ENCODE measurements at regions not wholly inside any gene's neighbourhood (a gene's known extent, or its start where the extent isn't known, plus 50 kb on each side); places are given as distances from the start of the nearest gene placed in this dataset.

DNA sequence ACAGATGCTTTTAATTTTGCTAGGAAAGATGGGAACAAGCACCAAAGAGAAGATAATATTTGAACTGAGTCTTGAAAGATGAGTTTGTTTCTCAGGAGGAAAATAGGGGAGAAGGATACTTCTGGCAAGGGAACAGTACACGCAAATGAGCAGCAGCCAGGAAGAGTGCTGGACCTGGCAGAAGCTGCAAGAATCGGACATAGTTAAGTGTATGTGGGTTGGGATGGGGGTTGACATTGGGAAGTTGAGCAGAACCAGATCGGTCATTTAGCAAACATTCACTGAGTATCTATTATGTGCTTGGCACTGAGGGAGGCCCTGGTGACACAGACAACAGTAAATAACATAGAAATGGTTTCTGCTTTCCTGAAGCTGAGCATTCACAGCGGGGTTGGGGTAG lies 198.8 kb downstream of the PLPP3 start:
- Histone ChIP-seq H3K27ac (replicated peaks) (no peak overlapping the region), H3K4me3 (replicated peaks; ENCODE audit: insufficient read depth, low read length) (no peak overlapping the region), H3K27me3 (ENCODE audit: insufficient read depth, poor library complexity, severe bottlenecking) (peaks cover 5% of the 10 kb centered on the region)
- no peak for TF ChIP-seq SPI1 (IDR thresholded peaks at IDR 0.05; ENCODE audit: borderline replicate concordance, low read depth)
- no peak for TF ChIP-seq GABPA (IDR thresholded peaks at IDR 0.05; ENCODE audit: low read depth)
- no peak for TF ChIP-seq POLR2AphosphoS5 (IDR thresholded peaks at IDR 0.05; ENCODE audit: low read depth)
- TF ChIP-seq, protein P1, sequence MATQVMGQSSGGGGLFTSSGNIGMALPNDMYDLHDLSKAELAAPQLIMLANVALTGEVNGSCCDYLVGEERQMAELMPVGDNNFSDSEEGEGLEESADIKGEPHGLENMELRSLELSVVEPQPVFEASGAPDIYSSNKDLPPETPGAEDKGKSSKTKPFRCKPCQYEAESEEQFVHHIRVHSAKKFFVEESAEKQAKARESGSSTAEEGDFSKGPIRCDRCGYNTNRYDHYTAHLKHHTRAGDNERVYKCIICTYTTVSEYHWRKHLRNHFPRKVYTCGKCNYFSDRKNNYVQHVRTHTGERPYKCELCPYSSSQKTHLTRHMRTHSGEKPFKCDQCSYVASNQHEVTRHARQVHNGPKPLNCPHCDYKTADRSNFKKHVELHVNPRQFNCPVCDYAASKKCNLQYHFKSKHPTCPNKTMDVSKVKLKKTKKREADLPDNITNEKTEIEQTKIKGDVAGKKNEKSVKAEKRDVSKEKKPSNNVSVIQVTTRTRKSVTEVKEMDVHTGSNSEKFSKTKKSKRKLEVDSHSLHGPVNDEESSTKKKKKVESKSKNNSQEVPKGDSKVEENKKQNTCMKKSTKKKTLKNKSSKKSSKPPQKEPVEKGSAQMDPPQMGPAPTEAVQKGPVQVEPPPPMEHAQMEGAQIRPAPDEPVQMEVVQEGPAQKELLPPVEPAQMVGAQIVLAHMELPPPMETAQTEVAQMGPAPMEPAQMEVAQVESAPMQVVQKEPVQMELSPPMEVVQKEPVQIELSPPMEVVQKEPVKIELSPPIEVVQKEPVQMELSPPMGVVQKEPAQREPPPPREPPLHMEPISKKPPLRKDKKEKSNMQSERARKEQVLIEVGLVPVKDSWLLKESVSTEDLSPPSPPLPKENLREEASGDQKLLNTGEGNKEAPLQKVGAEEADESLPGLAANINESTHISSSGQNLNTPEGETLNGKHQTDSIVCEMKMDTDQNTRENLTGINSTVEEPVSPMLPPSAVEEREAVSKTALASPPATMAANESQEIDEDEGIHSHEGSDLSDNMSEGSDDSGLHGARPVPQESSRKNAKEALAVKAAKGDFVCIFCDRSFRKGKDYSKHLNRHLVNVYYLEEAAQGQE (IDR thresholded peaks at IDR 0.05; ENCODE audit: insufficient replicate concordance, low read depth) = no peak
- TF ChIP-seq CTCF (IDR thresholded peaks at IDR 0.05; ENCODE audit: insufficient read depth, low read length) = no peak
- DNase-seq (ENCODE audit: low read depth in 1 of 2, low spot score in 1 of 2) = no peak

DNA sequence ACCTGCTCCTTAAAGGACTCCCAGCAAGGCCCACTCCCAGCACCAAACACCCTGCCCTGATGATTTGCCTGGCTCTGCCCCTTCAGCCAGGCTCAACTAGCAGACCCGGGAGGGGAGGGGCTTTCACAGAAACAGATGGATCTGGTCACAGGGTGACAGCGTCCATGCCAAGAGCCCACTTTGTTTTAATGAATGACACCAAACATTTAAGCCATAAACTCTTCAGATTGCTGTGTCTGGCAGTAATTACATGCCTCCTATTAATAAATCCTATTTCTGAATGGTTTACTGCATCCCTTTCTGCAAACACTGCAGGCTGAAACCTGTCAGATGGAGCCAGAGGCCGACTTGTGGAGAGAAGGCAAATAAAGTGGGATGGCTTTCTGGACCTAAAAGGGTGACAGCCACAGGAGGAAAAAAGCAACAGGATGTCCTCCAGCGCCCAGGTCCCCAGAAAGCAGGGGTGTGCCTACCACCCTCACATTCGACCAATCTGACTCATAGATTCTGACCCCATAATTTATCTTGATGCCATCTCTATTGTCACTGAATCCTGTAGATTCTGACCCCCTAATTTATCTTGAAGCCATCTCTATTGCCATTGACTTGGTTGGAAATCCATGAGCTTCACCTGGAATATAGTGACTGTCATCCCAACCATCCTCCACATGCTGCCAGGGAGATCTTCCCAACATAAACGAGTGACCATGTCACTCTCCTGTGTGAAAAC lies 200.9 kb downstream of the PLPP3 start:
- Histone ChIP-seq H3K4me3 (replicated peaks; ENCODE audit: insufficient read depth, low read length) (no peak overlapping the region), H3K27me3 (ENCODE audit: insufficient read depth, poor library complexity, severe bottlenecking) (peaks cover 5% of the 10 kb centered on the region), H3K27ac (replicated peaks) (no peak overlapping the region)
- no peak for DNase-seq (ENCODE audit: low read depth in 1 of 2, low spot score in 1 of 2)
- TF ChIP-seq, protein P1 (IDR thresholded peaks at IDR 0.05; ENCODE audit: insufficient replicate concordance, low read depth) = no peak
- TF ChIP-seq POLR2AphosphoS5 (IDR thresholded peaks at IDR 0.05; ENCODE audit: low read depth) = no peak
- no peak for TF ChIP-seq CTCF (IDR thresholded peaks at IDR 0.05; ENCODE audit: insufficient read depth, low read length)
- TF ChIP-seq SPI1 (IDR thresholded peaks at IDR 0.05; ENCODE audit: borderline replicate concordance, low read depth) = no peak

- no peak for DNase-seq (ENCODE audit: low read depth in 1 of 2, low spot score in 1 of 2)
- Histone ChIP-seq H3K27ac (replicated peaks) (no peak overlapping the region), H3K4me3 (replicated peaks; ENCODE audit: insufficient read depth, low read length) (no peak overlapping the region), H3K27me3 (ENCODE audit: insufficient read depth, poor library complexity, severe bottlenecking) (peaks cover 5% of the 10 kb centered on the region)
- TF ChIP-seq CTCF (IDR thresholded peaks at IDR 0.05; ENCODE audit: insufficient read depth, low read length) = no peak
- TF ChIP-seq GABPA (IDR thresholded peaks at IDR 0.05; ENCODE audit: low read depth) = no peak
- TF ChIP-seq, protein P1 (IDR thresholded peaks at IDR 0.05; ENCODE audit: insufficient replicate concordance, low read depth) = no peak
- no peak for TF ChIP-seq SPI1 (IDR thresholded peaks at IDR 0.05; ENCODE audit: borderline replicate concordance, low read depth)
- TF ChIP-seq POLR2AphosphoS5 (IDR thresholded peaks at IDR 0.05; ENCODE audit: low read depth) = no peak
These were observed 201.9 kb downstream of the PLPP3 start for GRCh38 chr1:56377431-56377830.
